ENCODE measurements at regions not wholly inside any gene's neighbourhood (a gene's known extent, or its start where the extent isn't known, plus 50 kb on each side); places are given as distances from the start of the nearest gene placed in this dataset.

- no peak for DNase-seq
- H3K27ac Mint-ChIP-seq: no peak overlapping the region
- no peak for TF ChIP-seq CTCF (IDR thresholded peaks at IDR 0.05)
- no peak overlapping the region for H3K4me3 Mint-ChIP-seq
- peaks cover 4% of the 10 kb centered on the region; the same call in 1 of the 2 replicates for H3K9me3 Mint-ChIP-seq
- H3K27me3 Mint-ChIP-seq (ENCODE audit: insufficient read depth): no peaks in the 10 kb centered on the region
- no peaks in the 10 kb centered on the region; the same call in 1 of the 2 replicates for H3K36me3 Mint-ChIP-seq (ENCODE audit: low read depth)
- no peaks in the 10 kb centered on the region for H3K4me1 Mint-ChIP-seq (ENCODE audit: low read depth)
These were observed 86.9 kb upstream of the ZC3H15 start for GRCh38 chr2:186399082-186399644.

GRCh38 chr2:186405842-186406241 lies 80.2 kb upstream of the ZC3H15 start:
- no peak overlapping the region for H3K27ac Mint-ChIP-seq
- no peaks in the 10 kb centered on the region for H3K4me1 Mint-ChIP-seq (ENCODE audit: low read depth)
- no peaks in the 10 kb centered on the region for H3K27me3 Mint-ChIP-seq (ENCODE audit: insufficient read depth)
- no peaks in the 10 kb centered on the region for H3K9me3 Mint-ChIP-seq
- no peak overlapping the region for H3K4me3 Mint-ChIP-seq
- no peak for DNase-seq
- H3K36me3 Mint-ChIP-seq (ENCODE audit: low read depth): no peaks in the 10 kb centered on the region
- no peak for TF ChIP-seq CTCF (IDR thresholded peaks at IDR 0.05)

GRCh38 chr2:186407611-186408010 lies 78.4 kb upstream of the ZC3H15 start:
- Mint-ChIP-seq H3K27me3 (ENCODE audit: insufficient read depth) (no peaks in the 10 kb centered on the region; the same call in 1 of the 2 replicates), H3K4me1 (ENCODE audit: low read depth) (no peaks in the 10 kb centered on the region), H3K36me3 (ENCODE audit: low read depth) (no peaks in the 10 kb centered on the region), H3K4me3 (no peak overlapping the region), H3K9me3 (no peaks in the 10 kb centered on the region), H3K27ac (no peak overlapping the region)
- no peak for DNase-seq
- no peak for TF ChIP-seq CTCF (IDR thresholded peaks at IDR 0.05)

- H3K27ac Mint-ChIP-seq: no peak overlapping the region
- no peak overlapping the region for H3K4me3 Mint-ChIP-seq
- TF ChIP-seq CTCF (IDR thresholded peaks at IDR 0.05): no peak
- DNase-seq: no peak
- H3K9me3 Mint-ChIP-seq: 0 out of 2 replicates have a peak, but pooled peaks cover 7% of the 10 kb centered on the region
- no peaks in the 10 kb centered on the region; the same call in 1 of the 2 replicates for H3K27me3 Mint-ChIP-seq (ENCODE audit: insufficient read depth)
- no peaks in the 10 kb centered on the region for H3K4me1 Mint-ChIP-seq (ENCODE audit: low read depth)
- H3K36me3 Mint-ChIP-seq (ENCODE audit: low read depth): no peaks in the 10 kb centered on the region
These were observed 75.3 kb upstream of the ZC3H15 start for GRCh38 chr2:186410802-186411201.

- H3K9me3 Mint-ChIP-seq: no peaks in the 10 kb centered on the region
- TF ChIP-seq CTCF (IDR thresholded peaks at IDR 0.05): no peak
These were observed 63.8 kb upstream of the ZC3H15 start for GRCh38 chr2:186422226-186422625.

More at GRCh38 chr2:186422226-186422625, 63.8 kb upstream of the ZC3H15 start:
- no peaks in the 10 kb centered on the region for H3K36me3 Mint-ChIP-seq (ENCODE audit: low read depth)
- no peak overlapping the region for H3K4me3 Mint-ChIP-seq
- H3K27me3 Mint-ChIP-seq (ENCODE audit: insufficient read depth): no peaks in the 10 kb centered on the region; the same call in 1 of the 2 replicates
- no peaks in the 10 kb centered on the region for H3K4me1 Mint-ChIP-seq (ENCODE audit: low read depth)
- no peak overlapping the region for H3K27ac Mint-ChIP-seq
- peak; percentile 38 for DNase-seq
